Natural killer cell (primary cell): ENCODE measurements at regions not wholly inside any gene's neighbourhood (a gene's known extent, or its start where the extent isn't known, plus 50 kb on each side); places are given as distances from the start of the nearest gene placed in this dataset.

Source experiments
- ATAC-seq, 3 donors: fragments of 150-1000 bp in 2 of 3; fragments of 200-7000 bp in 1 of 3; cut with Tn5 transposase; 1 replicate in 1 of 3; 2 replicates in 2 of 3; pipeline ENCODE4 v1.10.0; 2021; ENCODE audit warnings: mild to moderate bottlenecking in 2 of 3, moderate library complexity in 2 of 3
- DNase-seq, 2 donors: peaks; one replicate each; pipeline versions ENCODE4 v3.0.0 to v3.0.0-alpha.2; 2013 to 2021; ENCODE audit warnings: mixed read lengths in 1 of 2
- H3K27ac ChIP-seq: one replicate; pipeline ENCODE4 v1.5.1; 2013; ENCODE audit warnings: mild to moderate bottlenecking, low read length
- H3K27me3 ChIP-seq: one replicate; pipeline ENCODE4 v1.6.1; 2013; ENCODE audit warnings: low read length; ENCODE audit not compliant: control insufficient read depth, insufficient read depth
- H3K36me3 ChIP-seq: one replicate; pipeline ENCODE4 v1.6.1; 2013; ENCODE audit warnings: low read length; ENCODE audit not compliant: control insufficient read depth, insufficient read depth
- H3K4me1 ChIP-seq: one replicate; pipeline ENCODE4 v1.6.1; 2013; ENCODE audit warnings: low read length; ENCODE audit not compliant: control insufficient read depth, insufficient read depth
- H3K4me3 ChIP-seq: one replicate; pipeline ENCODE4 v1.5.1; 2013; ENCODE audit warnings: low read length
- H3K9me3 ChIP-seq: one replicate; pipeline ENCODE4 v1.6.1; 2013; ENCODE audit warnings: low read length; ENCODE audit not compliant: control insufficient read depth, insufficient read depth
- H3K27ac Mint-ChIP-seq, 2 donors: one replicate each; pipeline ENCODE4 v1.8.0; 2022; ENCODE audit warnings: mild to moderate bottlenecking in 2 of 2, mixed read lengths in 2 of 2, moderate library complexity in 1 of 2
- H3K27me3 Mint-ChIP-seq, 2 donors: one replicate each; pipeline ENCODE4 v1.8.0; 2022; ENCODE audit warnings: low read depth in 2 of 2, mixed read lengths in 2 of 2
- H3K36me3 Mint-ChIP-seq: one replicate; pipeline ENCODE4 v1.8.0; 2022; ENCODE audit warnings: mixed read lengths
- H3K4me1 Mint-ChIP-seq, 2 donors: one replicate each; pipeline ENCODE4 v1.8.0; 2022; ENCODE audit warnings: mixed read lengths in 2 of 2
- H3K4me3 Mint-ChIP-seq: one replicate; pipeline ENCODE4 v1.8.0; 2022; ENCODE audit warnings: mild to moderate bottlenecking, moderate library complexity, mixed read lengths
- H3K9me3 Mint-ChIP-seq, 2 donors: one replicate each; pipeline ENCODE4 v1.8.0; 2022; ENCODE audit warnings: mixed read lengths in 2 of 2
- WGBS: methylation state at CpG from one replicate; pipeline ENCODE4 v1.1.7; 2013; ENCODE audit warnings: missing lambda C conversion rate; ENCODE audit not compliant: insufficient coverage; 5-methylcytosine and 5-hydroxymethylcytosine counted together
- intact Hi-C: fragments of 100-400 bp; cut with micrococcal nuclease; formaldehyde crosslinking; loops from one replicate; pipeline ENCODE4 v1.14.2; 2022
- TF ChIP-seq, protein P1 (sequence below): fragments of 200-600 bp; IDR thresholded peaks from one replicate; pipeline ENCODE4 v1.8.0; 2022; ENCODE audit warnings: antibody characterized with exemption

DNA sequence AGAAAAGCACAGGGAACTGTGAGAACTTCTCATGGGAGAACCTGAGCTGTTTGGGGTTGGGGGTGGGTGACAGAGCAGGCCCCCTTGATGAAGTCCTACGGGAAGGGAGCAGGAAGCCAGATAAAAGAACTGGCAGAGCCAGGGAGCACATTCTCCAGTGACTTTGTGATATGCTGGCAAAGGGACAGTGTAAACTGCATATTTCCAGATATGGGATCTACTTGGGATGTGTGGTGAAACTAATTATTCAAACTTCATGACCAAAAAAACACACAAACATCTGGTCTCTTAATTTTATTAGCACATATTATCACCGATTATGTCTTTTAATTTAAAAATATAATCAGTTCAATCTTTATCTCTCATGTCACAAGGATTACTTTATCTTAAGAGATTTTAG, 266.0 kb downstream of the PAPSS1 start:
- Histone ChIP-seq H3K9me3 (no peaks in the 10 kb centered on the region), H3K36me3 (no peaks in the 10 kb centered on the region), H3K27ac (no peak overlapping the region), H3K4me1 (no peaks in the 10 kb centered on the region), H3K27me3 (no peaks in the 10 kb centered on the region), H3K4me3 (no peak overlapping the region)
- TF ChIP-seq, protein P1, sequence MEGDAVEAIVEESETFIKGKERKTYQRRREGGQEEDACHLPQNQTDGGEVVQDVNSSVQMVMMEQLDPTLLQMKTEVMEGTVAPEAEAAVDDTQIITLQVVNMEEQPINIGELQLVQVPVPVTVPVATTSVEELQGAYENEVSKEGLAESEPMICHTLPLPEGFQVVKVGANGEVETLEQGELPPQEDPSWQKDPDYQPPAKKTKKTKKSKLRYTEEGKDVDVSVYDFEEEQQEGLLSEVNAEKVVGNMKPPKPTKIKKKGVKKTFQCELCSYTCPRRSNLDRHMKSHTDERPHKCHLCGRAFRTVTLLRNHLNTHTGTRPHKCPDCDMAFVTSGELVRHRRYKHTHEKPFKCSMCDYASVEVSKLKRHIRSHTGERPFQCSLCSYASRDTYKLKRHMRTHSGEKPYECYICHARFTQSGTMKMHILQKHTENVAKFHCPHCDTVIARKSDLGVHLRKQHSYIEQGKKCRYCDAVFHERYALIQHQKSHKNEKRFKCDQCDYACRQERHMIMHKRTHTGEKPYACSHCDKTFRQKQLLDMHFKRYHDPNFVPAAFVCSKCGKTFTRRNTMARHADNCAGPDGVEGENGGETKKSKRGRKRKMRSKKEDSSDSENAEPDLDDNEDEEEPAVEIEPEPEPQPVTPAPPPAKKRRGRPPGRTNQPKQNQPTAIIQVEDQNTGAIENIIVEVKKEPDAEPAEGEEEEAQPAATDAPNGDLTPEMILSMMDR, result no peak
- intact Hi-C loops, result no loop called here
- Mint-ChIP-seq H3K27ac (no peak overlapping the region), H3K4me3 (no peak overlapping the region), H3K4me1 (no peaks in the 10 kb centered on the region), H3K9me3 (peaks cover 4 to 7% of the 10 kb centered on the region in 2 donors), H3K36me3 (no peaks in the 10 kb centered on the region), H3K27me3 (no peaks in the 10 kb centered on the region)
- WGBS, result 38% methylated on average over 1 of the region's 2 CpGs
- ATAC-seq, result no peak
- no peak for DNase-seq

DNA sequence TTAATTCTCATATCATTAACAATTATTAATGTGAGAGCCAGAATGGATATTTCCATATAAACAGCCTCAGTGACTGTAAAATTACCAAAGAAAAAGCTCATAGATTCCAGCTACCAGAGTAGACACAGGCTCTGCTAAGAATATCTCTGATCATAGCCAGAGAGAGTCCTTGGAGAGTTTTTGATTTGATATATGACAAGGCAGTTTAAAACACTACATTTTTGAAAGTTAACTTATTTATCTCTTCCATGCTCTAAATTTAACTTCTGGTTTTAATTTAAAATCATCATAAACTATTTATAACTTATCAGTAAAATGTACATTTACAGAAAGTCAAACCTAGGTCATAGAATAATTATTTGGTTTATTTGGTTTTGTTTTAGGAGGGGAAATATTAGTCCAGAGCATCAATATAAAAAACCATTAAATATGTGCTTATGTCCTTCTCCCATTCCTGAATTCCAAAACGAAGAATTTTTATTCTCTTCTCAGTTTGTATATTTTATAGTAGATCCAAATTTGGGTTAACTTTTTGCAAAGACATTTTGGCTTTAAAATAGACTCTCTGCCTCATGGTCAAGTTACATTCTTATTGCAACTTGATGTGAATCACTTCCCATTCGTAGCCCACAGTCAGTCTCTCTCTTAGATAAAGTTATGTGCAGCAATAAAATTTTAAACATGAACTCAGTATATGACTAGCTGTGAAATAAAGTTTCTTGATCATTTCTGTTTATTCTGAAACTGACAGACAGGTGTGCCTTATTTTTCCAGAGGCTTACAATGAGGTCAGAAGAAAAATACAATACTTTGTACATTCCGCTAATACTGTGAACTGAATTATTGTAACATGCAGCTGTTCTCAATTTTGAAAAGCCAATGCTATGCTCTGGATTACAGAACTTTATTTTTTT, 267.1 kb downstream of the PAPSS1 start:
- Histone ChIP-seq H3K27ac (no peak overlapping the region), H3K4me3 (no peak overlapping the region), H3K36me3 (no peaks in the 10 kb centered on the region), H3K27me3 (no peaks in the 10 kb centered on the region), H3K9me3 (no peaks in the 10 kb centered on the region), H3K4me1 (no peaks in the 10 kb centered on the region)
- intact Hi-C loops, result no loop called here
- WGBS, result 100% methylated on average over 1 of the region's 3 CpGs
- no peaks in the 10 kb centered on the region for H3K36me3 Mint-ChIP-seq
- H3K27me3 Mint-ChIP-seq, result no peaks in the 10 kb centered on the region
- H3K4me3 Mint-ChIP-seq, result no peak overlapping the region
- TF ChIP-seq, protein P1, result no peak
- no peak for DNase-seq
- ATAC-seq, result no peak
- no peaks in the 10 kb centered on the region for H3K4me1 Mint-ChIP-seq
- H3K27ac Mint-ChIP-seq, result no peak overlapping the region
- peaks cover 6 to 7% of the 10 kb centered on the region in 2 donors for H3K9me3 Mint-ChIP-seq

DNA sequence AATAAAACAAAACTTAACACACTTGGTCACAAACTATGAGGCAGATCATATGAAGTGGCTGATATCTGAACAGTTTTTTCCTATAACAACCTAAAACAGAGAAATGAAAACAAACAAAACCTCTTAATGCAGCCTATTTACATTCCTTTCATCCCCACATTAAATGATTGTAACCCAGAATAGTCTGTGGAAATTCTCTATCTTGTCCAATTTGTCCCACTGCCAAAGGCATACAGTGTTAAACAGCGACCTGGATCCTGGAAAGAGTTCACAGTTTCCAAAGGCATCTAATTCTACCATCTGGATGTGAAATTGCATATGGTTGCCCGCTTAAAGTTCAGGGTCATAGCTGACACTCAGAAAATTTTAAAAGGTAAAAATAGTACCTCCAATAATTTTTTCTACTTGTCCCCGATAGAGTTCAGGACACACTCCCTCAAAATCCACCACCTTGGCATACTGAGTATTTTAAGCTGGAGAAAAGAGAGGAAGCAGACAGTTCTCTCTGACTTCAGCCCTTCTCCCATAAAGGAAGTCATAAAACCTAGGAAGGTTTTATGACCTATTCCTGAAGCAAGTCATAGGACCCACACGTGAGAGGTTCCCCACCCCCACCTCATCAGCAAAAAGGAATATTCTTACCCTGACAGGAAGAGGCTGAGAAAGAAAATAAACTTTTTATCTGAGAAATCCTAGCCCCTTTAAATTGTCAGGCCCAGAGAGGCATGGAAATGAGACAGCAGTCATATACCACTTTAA, 270.2 kb downstream of the PAPSS1 start:
- Mint-ChIP-seq H3K36me3 (no peaks in the 10 kb centered on the region), H3K4me3 (no peak overlapping the region), H3K27ac (no peak overlapping the region), H3K27me3 (no peaks in the 10 kb centered on the region), H3K4me1 (no peaks in the 10 kb centered on the region), H3K9me3 (peaks cover 6 to 13% of the 10 kb centered on the region in 2 donors)
- no peak for ATAC-seq
- no peaks in the 10 kb centered on the region for H3K4me1 ChIP-seq
- 63% methylated on average over 3 of the region's 4 CpGs for WGBS
- H3K9me3 ChIP-seq, result no peaks in the 10 kb centered on the region
- no peak overlapping the region for H3K4me3 ChIP-seq
- H3K27ac ChIP-seq, result no peak overlapping the region
- TF ChIP-seq, protein P1, result no peak
- no peak for DNase-seq
- intact Hi-C loops, result no loop called here
- no peaks in the 10 kb centered on the region for H3K36me3 ChIP-seq
- no peaks in the 10 kb centered on the region for H3K27me3 ChIP-seq
